Activated T-helper 1 cell treated with anti-CD3 and anti-CD28 coated beads, Interleukin-2, amount 50 U/mL, for 16 hours (primary cell): ENCODE measurements at regions not wholly inside any gene's neighbourhood (a gene's known extent, or its start where the extent isn't known, plus 50 kb on each side); places are given as distances from the start of the nearest gene placed in this dataset.

Source experiments
- DNase-seq, 2 donors: peaks; one replicate each; pipeline ENCODE4 v3.0.0-alpha.2; 2020; ENCODE audit warnings: low read depth in 1 of 2, low spot score in 1 of 2

DNA sequence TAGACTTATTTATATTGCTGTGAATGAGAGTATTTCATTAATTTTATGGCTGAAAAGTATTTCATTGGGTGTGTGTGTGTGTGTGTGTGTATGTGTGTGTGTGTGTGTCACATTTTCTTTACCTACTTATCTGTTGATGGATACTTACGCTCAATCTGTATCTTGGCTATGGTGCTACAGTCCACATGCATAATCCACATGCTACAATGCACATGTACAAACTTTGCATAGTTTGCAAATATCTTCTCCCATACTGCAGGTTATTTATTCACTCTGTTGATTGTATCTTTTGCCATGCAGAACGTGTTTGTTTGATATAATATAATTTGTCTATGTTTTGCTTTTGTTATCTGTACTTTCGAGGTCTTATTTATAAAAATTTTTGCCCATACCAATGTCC is 167.8 kb downstream of the RAB28 start:
- no peak for DNase-seq

DNA sequence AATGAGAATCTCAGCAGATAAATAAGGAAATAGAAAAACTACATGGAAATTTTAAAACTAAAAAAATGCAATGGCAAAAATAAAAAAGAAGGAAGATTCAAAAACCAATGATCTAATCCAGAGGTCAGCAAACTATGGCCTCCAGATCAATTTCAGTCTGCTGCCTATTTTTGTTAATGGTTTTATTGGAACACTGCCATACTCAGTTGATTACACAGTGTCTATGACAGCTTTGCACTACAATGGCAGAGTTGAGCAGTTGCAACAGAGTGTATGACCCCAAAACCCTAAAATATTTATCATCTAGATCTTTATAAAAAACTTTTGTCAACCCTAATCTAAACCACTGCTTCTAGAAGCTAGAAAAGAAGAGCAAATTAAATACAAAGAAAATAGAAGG is 170.3 kb downstream of the RAB28 start:
- no peak for DNase-seq

DNA sequence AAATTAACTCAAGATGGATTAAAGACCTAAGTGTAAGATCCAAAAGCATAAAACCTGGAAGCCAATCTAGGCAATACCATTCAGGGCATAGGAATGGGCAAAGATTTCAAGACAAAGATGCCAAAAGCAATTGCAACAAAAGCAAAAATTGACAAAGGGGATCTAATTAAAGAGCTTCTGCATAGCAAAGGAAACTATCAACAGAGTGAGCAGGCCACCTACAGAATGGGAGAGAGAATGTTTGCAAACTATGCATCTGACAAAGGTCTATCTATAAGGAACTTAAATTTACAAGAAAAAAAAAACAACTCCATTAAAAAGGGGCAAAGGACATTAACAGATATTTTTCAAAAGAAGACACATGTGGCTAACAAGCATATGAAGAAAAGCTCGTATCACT is 171.9 kb downstream of the RAB28 start:
- no peak for DNase-seq

DNA sequence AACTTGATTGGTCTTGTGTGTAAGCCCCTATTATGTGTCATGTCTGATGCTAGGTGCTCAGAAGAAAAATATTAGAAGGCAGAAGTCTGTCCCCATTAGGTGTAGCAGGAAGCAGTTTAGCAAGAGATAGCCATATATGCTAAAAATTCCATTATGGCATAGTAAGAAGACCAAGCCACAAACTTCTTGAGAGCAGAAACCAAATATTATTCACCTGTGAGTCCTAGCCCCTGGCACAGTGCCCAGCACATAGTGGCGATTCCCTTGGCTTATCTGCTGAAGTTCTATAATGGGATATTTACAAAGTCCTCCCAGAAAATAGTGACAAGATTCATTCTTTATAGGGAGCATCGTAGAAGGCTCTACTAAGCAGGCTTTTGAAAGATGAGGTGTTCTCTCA is 174.4 kb downstream of the RAB28 start:
- DNase-seq: no peak

DNA sequence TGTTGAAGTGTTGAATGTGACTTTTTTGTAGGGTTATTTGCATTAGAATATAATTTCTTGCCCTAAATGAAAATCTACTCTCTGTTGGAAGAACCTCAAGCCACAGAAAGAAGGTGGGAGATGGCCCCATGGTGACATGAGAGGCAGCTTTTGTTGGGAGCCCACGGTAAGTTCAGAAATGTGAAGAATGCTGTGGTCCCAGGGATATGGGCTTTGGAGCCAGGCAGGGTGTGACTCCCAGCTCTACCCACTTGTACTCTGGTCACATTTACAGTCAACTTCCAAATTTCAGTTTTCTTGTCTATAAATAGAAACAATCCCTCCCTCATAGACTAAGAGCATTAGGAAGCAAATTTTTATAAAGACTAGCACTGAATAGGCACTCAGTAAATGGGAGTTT is 177.8 kb downstream of the RAB28 start:
- DNase-seq: no peak

DNA sequence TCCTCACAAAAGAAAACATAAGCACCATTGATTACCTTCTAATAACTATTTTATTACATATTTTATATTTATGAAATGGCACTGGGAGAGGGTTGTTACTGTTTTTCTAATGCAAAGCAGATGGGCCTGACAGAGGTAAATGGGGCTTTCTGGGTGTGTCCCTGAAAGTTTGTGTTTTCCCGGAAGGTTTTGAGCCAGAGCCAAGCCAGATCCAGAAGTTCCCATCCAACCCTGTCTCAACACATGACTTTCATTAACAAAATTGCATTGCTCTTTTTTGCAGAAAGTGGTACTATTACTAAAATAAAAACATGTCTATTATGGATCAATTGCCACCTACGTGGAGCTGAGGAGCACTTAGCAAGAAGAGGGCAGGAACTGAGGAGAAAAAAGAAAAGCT is 181.3 kb downstream of the RAB28 start:
- DNase-seq: no peak

DNA sequence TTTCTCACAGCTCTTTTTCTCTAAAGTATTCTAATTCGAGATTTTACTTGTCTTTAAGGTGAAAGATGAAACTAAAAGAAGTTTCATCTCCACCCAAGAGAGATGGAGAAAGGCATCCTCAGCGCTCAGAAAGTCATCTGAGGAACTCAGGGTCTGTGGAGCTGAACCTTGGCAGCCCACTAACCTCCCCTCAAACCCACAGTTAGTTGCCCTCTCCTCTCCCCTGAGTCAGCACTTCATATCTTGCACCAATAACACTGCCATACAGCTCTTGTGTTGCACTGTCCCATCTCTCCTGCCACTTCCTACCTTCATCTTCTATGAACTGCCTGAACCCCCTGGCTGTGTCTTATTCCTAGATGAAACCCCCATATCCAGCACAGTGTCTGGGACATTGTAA is 184.8 kb downstream of the RAB28 start:
- DNase-seq: no peak

DNA sequence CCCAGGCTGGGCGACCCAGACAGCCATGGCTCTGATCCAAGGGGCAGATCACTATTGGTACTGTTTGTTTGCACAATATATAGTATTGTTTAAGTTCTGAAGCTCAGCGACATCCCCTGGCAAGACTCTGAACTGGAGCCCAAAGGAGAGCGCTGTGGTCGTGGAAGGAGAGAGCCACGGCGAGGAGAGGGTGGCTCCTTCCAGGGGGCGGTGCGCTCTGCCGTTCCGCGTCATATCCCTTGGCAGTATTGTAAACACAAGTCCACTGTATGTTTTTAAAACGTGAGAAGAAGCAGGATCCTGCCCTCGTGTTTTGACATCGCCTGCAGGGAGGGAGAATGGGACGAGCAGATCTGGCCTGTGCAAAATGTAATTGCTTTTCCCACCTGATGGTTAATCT is 185.5 kb downstream of the RAB28 start:
- no peak for DNase-seq

DNA sequence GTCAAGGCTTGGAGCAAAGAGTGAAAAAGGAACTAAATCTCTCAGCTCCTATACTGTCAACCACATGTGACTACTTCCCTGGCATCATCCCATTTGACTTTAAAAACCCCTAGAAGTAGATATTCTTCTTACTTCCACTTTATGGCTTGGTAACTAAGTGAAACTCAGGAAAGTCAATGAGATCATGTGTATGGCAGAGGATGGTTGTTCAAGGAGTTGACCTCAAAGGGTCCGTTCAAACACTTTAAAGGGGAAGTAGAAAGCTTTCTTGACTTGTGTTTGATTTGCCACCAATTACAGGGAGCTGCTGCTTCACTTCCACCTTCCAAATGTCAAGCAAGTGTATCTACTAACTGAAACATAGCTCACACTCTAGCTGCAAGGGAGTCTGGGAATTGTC is 187.2 kb downstream of the RAB28 start:
- DNase-seq: no peak

DNA sequence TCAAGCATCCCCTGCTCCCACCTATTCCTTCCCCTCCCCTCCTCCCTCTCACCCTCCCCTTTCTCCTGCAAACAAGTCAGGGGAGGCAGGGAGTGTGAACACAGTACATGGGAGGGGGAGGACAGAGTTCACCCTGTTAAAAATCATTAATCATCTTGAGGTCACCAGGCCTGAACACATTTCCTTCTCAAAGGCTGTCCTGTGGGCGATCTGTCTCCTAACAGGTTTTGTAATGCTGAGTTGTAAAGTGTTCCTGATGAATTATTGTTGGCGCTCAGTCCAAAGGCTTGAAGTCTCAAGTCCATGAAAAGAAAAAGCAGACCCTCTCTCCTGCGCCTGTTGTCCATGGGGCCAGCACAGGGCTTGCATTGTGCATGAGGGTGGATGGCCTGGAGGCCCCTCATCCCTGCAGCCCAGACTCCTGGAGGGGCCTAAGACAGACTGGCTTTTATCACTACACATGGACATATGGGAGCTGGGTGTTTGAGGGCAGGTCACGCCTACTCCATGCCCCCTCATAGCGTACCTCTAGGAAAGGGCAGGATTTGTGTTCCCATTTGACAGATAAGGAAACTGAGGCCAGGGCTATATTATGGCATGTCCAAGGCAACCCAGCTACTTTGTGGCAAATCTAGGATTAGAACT is 189.1 kb downstream of the RAB28 start:
- no peak for DNase-seq

DNA sequence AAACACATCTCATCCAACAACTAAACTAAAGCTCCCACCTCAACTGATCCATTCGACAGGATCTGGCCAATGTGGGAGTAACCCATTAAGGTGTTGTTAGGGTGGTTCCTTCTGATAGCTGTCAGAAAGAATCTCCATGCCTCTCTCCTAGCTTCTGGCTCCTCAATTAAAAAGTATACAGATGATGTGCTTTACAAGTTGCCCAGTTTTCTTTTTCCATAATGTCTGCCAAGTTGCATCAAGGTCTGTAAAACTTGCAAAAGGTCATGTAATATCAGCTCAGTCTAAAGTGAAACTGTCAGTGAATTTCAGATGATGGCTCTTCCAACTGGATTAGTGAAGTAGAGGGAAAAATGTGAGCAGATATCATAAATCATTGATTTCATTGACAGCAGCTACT is 191.8 kb downstream of the RAB28 start:
- no peak for DNase-seq

DNA sequence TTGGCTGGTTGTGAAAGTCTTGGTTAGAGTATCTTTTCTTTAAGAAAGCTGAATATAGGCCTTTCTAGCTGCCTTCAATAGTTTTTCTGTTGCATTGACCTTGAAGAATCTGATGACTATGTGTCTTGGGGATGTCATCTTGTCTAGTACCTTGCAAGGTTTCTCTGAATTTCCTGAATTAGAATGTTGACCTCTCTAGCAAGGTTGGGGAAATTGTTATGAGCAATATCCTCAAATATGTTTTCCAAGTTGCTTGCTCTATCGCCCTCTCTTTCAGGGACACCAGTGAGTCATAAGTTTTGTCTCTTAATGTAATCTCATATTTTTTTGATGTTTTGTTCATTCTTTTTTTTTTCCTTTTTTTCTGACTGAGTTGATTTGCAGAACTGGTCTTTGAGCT is 194.7 kb downstream of the RAB28 start:
- DNase-seq: no peak

DNA sequence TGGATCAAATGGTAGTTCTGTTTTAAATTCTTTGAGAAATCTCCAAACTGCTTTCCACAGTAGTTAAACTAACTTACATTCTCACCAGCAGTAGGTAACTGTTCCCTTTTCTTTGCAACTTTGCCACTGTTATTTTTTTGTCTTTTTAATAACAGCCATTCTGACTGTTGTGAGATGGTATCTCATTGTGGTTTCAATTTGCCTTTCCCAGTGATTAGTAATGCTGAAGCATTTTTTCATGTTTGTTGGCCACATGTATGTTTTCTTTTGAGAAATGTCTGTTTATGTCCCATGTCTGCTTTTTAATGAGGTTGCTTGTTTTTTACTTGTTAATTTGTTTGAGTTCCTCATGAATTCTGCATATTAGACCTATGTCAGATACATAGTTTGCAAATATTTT is 198.8 kb downstream of the RAB28 start:
- no peak for DNase-seq

DNA sequence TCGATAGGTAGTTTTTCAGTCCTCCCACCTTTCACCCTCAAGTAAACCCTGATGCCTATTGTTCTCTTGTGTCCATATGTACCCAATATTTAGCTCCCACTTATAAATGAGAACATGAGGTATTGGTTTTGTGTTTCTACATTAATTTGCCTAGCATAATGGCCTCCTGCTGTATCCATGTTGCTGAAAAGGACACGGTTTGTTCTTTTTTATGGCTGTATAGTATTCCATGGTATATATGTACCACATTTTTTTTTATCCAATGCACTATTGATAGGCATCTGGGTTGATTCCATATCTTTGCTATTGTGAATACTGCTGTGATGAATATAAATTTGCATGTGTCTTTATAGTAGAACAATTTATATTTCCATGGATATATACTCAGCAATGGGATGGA is 199.2 kb downstream of the RAB28 start:
- DNase-seq: no peak

DNA sequence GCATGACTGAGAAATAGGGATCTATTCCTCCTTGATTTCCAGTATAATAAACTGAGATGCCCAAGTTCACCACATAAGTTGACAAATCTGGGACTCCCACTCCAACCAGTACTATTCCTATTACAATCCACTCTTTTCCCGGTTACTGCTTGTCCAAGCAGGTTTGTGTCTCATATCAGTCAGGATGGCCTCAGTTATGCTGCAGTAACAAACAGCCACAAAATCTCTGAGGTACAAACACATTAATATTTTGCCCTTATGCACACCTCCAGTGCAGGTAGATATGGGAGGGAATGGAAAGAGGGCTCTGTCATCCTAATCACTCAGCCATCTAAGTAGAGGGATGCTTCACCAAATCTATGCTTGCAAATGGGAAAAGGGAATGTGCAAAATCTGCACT is 207.8 kb downstream of the RAB28 start:
- DNase-seq: no peak

DNA sequence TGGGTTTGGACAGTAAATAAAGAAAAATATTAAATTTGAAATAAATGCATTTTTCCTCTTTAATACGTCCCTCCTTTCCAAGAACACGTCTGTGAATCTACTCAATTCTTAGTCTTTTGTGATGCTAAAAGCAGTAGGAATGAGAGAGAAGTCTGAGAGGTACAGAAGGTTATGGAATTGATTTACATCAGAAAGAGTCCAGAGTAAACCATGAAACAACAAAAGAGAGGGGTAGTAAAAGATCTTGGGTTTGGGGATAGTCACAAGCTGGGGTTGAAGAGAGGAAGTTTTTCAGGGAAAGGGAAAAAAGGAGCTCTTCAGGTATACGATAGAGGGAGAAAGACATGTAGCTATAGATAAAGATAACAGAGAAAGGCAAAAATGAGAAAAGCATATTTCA is 215.4 kb downstream of the RAB28 start:
- no peak for DNase-seq

DNA sequence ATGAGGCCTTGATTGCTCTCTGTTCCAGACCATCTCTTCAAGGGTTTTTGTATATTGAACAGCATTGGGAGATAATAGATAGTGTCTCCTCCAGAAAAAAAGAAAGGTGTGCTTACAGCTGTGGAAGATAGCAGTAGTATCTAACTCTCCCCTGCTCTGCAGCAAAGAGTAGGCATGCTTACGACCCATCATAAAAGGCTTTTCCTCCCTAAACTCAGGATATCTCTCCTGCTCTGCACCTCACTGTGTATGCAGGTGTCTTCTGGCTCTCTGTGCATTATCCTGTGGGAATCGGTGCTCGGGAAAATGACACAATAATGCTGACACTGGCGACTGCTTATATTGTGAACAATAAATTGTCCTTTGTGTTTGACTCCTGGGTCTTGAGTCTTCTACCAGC is 216.0 kb downstream of the RAB28 start:
- DNase-seq: no peak

DNA sequence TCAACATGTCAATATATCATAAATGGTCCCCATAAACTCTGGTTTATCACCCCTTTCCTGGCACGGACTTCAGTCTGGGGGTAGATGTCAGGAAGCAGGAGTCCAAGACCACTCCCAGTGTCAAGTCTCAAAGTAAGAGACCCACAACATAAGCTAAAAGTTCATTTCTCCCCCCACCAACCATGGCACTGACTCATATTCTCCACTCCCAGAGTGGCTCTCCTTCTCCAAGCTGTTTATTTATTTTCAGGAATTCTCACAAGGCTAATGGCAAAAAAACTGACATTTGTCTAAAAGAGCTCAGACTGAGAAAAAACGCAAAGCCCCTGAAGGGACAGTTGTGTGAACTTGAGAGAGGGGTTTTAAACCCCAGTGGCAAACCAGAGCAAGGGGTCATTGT is 217.0 kb downstream of the RAB28 start:
- no peak for DNase-seq

DNA sequence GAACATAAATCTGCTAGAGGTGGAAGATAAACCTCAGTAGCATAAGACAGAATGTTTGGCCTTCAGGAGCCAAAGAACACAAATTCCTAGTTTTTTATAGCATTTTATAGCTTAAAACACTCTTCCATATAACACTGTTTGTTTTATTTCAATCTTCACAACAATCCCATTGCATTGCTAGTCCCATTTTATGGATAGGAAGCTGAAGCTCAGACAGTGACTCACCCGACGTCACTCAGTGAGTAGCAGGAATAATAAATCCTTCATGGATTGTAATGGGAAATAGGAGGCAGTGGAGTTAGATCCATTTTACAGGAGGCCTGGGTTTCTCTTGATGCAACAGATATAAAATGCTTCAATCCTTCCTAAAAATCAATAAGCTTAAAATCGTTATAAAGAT is 217.5 kb downstream of the RAB28 start:
- DNase-seq: no peak

DNA sequence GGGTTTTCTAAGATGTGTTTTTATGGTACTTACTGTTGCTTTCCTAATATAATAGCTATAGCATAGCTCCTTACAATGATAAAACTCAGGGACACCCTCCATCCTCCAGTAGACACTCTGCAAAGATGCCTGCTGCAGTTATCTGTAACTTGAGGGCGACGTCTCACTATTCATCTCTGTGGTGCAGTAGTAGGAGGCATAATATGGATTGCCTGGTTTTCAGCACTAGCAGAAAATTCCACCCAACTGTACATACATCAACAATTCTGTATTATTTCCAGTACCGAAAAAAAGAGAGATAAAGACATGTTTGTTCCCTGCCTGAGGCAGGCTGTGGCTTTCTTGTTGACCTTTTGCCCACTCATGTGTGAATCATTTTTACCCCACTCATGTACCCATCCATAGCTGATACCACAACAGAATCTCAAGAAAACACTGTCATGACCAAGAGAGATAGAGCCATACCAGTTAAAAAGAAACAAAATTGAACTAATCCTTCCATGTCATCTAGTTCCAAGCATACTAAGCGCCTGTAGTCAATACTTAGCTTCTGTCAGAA is 220.1 kb downstream of the RAB28 start:
- DNase-seq: no peak

DNA sequence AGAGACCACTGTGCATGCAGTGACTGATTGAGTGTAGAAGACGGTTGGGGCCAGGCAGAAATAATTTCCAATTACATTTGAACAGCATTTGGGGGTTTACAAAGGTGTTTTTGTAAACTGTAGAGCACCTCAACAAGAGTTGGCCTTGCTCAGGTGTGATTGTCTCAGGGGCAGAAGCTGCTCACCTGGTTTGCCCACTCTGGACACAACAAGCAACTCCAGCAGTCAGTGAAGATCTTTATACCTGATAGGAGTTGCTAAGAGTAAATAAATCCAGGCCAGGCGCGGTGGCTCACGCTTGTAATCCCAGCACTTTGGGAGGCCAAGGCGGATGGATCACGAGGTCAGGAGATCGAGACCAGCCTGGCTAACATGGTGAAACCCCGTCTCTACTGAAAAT is 221.3 kb downstream of the RAB28 start:
- DNase-seq: no peak

DNA sequence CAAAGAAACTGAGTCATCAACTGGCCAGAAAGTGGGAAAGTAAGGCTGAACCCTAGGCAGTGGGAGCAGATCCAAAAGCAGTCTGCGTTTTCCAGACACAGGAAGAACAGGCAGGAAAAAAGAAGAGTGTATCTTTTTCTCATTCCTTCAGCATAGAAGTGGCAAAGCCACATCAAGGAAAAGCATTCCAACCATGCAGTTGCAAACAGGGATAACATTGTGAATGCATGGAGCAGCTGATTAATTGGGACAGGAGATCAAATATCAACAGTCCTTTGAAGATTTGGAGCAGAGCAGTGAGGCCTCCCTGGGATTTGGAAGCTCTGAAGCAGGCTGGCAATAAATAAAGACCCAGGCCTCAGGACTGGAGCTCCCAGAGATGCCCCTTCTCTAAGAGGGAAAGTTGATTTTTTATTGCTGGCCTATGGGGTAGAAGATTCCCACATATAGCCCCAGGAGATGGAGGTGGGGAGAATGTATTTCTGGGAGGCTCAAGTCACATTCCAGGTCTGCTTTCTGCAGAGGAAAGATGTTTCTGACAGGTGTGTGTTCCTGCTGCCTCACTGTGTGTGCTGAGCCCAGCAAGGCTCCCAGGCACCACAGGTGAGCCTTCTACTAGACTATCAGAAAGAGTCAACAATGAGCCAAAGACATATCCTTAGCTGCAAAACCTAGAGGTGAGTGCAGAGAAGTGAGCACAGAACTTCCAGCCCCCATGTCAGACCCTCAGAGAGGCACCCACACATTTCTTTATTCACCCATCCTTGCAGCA is 222.5 kb downstream of the RAB28 start:
- DNase-seq: no peak

DNA sequence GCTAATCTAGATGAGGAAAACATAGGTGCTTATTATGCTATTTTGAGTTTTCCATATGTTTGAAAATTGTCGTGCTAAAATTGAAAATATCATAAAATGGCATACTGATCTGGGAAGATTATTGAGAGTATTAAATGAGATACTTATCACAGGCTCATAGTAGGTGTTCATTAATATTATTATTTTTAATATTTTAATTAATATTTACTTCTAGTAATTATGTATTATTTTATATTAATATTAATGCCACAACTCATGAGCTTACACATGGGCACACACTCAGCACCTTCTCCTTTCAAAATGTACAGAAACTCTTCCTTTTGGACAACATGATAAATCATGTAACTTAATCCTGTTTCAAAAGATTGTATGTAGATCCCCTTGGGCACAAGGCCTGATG is 223.6 kb downstream of the RAB28 start:
- DNase-seq: no peak
